Astrocyte (in vitro differentiated cells and primary cell): ENCODE measurements at regions not wholly inside any gene's neighbourhood (a gene's known extent, or its start where the extent isn't known, plus 50 kb on each side); places are given as distances from the start of the nearest gene placed in this dataset.

Experiments used
- EZH2 ChIP-seq: IDR thresholded peaks from 2 replicates; pipeline ENCODE4 v1.6.1; 2012; ENCODE audit warnings: mild to moderate bottlenecking, low read length, inconsistent platforms; ENCODE audit not compliant: insufficient read depth
- TF ChIP-seq, protein P1 (sequence below): IDR thresholded peaks from 2 replicates; pipeline ENCODE4 v1.5.1; 2011; ENCODE audit warnings: low read depth, mild to moderate bottlenecking, inconsistent platforms, low read length, moderate library complexity; ENCODE audit not compliant: insufficient read depth

DNA sequence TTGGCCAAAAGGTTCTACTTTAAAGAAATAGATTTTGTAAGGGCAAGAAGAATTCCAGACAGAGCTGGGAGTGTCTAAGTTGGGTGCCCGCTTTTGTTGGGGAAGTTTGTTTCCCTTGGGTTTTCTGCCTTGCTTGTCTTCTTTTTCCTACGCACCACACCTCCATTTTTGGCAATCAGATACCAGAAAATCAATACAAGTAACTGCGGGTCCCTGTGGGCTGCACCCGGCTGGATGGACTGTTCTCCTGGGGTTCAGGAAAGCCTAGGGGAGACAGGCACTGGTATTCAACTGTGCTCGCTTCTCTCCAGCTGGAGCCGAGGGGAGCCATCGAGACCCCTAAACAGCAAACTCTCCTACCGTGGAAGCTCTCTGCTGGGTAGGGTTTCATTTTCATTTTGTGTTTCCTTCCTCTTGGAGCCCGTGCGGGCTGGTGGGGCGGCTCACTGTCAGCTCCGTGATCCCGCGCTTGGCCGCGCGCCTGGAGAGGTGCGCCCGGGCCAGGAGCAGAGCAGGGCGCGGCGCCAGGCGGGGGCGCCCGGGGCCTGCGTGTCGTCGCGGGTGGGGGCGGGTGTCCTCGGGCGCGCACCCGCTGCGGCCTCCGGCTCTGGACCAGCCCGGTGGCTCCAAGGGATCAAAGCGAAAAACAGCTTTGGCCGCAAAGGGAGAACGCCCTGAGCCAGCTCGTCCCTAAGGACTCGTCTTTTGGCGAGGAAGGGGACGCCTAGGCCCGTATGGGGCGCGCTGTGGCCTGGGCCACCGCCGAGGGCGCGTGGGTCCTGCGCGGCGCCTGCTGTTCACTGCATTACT, 347.2 kb downstream of the ZNF536 start:
- TF ChIP-seq, protein P1, sequence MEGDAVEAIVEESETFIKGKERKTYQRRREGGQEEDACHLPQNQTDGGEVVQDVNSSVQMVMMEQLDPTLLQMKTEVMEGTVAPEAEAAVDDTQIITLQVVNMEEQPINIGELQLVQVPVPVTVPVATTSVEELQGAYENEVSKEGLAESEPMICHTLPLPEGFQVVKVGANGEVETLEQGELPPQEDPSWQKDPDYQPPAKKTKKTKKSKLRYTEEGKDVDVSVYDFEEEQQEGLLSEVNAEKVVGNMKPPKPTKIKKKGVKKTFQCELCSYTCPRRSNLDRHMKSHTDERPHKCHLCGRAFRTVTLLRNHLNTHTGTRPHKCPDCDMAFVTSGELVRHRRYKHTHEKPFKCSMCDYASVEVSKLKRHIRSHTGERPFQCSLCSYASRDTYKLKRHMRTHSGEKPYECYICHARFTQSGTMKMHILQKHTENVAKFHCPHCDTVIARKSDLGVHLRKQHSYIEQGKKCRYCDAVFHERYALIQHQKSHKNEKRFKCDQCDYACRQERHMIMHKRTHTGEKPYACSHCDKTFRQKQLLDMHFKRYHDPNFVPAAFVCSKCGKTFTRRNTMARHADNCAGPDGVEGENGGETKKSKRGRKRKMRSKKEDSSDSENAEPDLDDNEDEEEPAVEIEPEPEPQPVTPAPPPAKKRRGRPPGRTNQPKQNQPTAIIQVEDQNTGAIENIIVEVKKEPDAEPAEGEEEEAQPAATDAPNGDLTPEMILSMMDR = no peak
- no peak for TF ChIP-seq EZH2
